ENCODE measurements at regions not wholly inside any gene's neighbourhood (a gene's known extent, or its start where the extent isn't known, plus 50 kb on each side); places are given as distances from the start of the nearest gene placed in this dataset.

- no peaks in the 10 kb centered on the region for H3K36me3 ChIP-seq (replicated peaks in 1 of 2)
- no peaks in the 10 kb centered on the region for H3K9me3 ChIP-seq (replicated peaks in 1 of 3)
- no peak overlapping the region for H3K27ac ChIP-seq
- no peaks in the 10 kb centered on the region for H3K27me3 ChIP-seq
- TF ChIP-seq POLR2A (IDR thresholded peaks at IDR 0.05), result no peak
- TF ChIP-seq CTCF (IDR thresholded peaks at IDR 0.05), result no peak
- no peak for DNase-seq
- WGBS, 4 donors, result 82 to 91% (median 86%) methylated on average over 14 of the region's 14 CpGs
- intact Hi-C loops (cut with DNase I), result no loop called here
- no peaks in the 10 kb centered on the region for H3K4me1 ChIP-seq (replicated peaks in 1 of 2)
- no peak overlapping the region for H3K4me3 ChIP-seq
Measured at GRCh38 chr6:67885081-67886033, 749.7 kb upstream of the ADGRB3 start.

- TF ChIP-seq POLR2A (IDR thresholded peaks at IDR 0.05) (no peak), CTCF (IDR thresholded peaks at IDR 0.05) (no peak)
- intact Hi-C loops (cut with DNase I), result no loop called here
- Histone ChIP-seq H3K4me3 (no peak overlapping the region), H3K4me1 (replicated peaks in 1 of 2) (no peaks in the 10 kb centered on the region), H3K27ac (no peak overlapping the region), H3K36me3 (replicated peaks in 1 of 2) (no peaks in the 10 kb centered on the region), H3K9me3 (replicated peaks in 1 of 3) (no peaks in the 10 kb centered on the region), H3K27me3 (no peaks in the 10 kb centered on the region)
- 82 to 86% (median 84%) methylated on average over 8 of the region's 8 CpGs for WGBS, 4 donors
- DNase-seq, result no peak
Measured at GRCh38 chr6:67884442-67884841, 750.6 kb upstream of the ADGRB3 start.

- Histone ChIP-seq H3K36me3 (replicated peaks in 1 of 2) (no peaks in the 10 kb centered on the region), H3K27ac (no peak overlapping the region), H3K27me3 (no peaks in the 10 kb centered on the region), H3K4me3 (no peak overlapping the region), H3K4me1 (replicated peaks in 1 of 2) (no peaks in the 10 kb centered on the region), H3K9me3 (replicated peaks in 1 of 3) (no peaks in the 10 kb centered on the region)
- TF ChIP-seq POLR2A (IDR thresholded peaks at IDR 0.05), result no peak
- intact Hi-C loops (cut with DNase I), result no loop called here
- DNase-seq, result no peak
- WGBS, 4 donors, result 78 to 84% (median 83%) methylated on average over 11 of the region's 11 CpGs
Measured at GRCh38 chr6:67883500-67884366, 751.3 kb upstream of the ADGRB3 start.

GRCh38 chr6:67882436-67883311 lies 752.4 kb upstream of the ADGRB3 start:
- no peak overlapping the region for H3K27ac ChIP-seq

More at GRCh38 chr6:67882436-67883311, 752.4 kb upstream of the ADGRB3 start:
- H3K9me3 ChIP-seq (replicated peaks in 1 of 3), result no peaks in the 10 kb centered on the region
- no peaks in the 10 kb centered on the region for H3K36me3 ChIP-seq (replicated peaks in 1 of 2)
- no peak overlapping the region for H3K4me3 ChIP-seq
- no peaks in the 10 kb centered on the region for H3K27me3 ChIP-seq
- DNase-seq, result no peak
- WGBS, 4 donors, result 74 to 82% (median 76%) methylated on average over 5 of the region's 5 CpGs
- H3K4me1 ChIP-seq (replicated peaks in 1 of 2), result no peaks in the 10 kb centered on the region
- TF ChIP-seq CTCF (IDR thresholded peaks at IDR 0.05), result no peak
- no peak for TF ChIP-seq POLR2A (IDR thresholded peaks at IDR 0.05)
- intact Hi-C loops (cut with DNase I), result no loop called here
